HEK293 (cell line): ENCODE measurements at regions not wholly inside any gene's neighbourhood (a gene's known extent, or its start where the extent isn't known, plus 50 kb on each side); places are given as distances from the start of the nearest gene placed in this dataset.

ENCODE experiments used
- CTCF ChIA-PET: fragments of 350-600 bp; formaldehyde crosslinking; extraction: SDS; loops from one replicate; lab custom pipeline; 2021; ENCODE audit warnings: antibody characterized with exemption; lab: Yijun Ruan, JAX
- POLR2A ChIA-PET: fragments of 300-600 bp; formaldehyde crosslinking; extraction: SDS; loops from one replicate; lab custom pipeline; 2020; ENCODE audit warnings: antibody characterized with exemption, inconsistent platforms; lab: Yijun Ruan, JAX
- H3K27ac ChIP-seq: fragments of 200-500 bp; sonication (Bioruptor generic); 2 replicates; pipeline ENCODE4 v1.5.1; 2014; ENCODE audit warnings: low read depth, low read length, control low read depth, inconsistent platforms; ENCODE audit errors: extremely low read depth
- H3K36me3 ChIP-seq, 2 experiments: fragments of 200-500 bp in 1 of 2; sonication (Bioruptor generic) in 1 of 2; 1 replicate in 1 of 2; 2 replicates in 1 of 2; pipeline ENCODE4 v1.5.1; 2014 to 2017; ENCODE audit warnings: inconsistent platforms in 2 of 2, low read length in 2 of 2; ENCODE audit not compliant: control insufficient read depth in 2 of 2, insufficient read depth in 1 of 2
- H3K4me1 ChIP-seq: fragments of 200-500 bp; sonication (Bioruptor generic); 2 replicates; pipeline ENCODE4 v1.5.1; 2014; ENCODE audit warnings: mild to moderate bottlenecking, low read length, inconsistent platforms; ENCODE audit not compliant: control insufficient read depth, insufficient read depth
- H3K4me3 ChIP-seq: 2 replicates; pipeline ENCODE4 v1.5.1; 2011; ENCODE audit warnings: low read depth, mild to moderate bottlenecking, control low read depth, low read length, moderate library complexity
- H3K9me3 ChIP-seq: fragments of 200-500 bp; sonication (Bioruptor generic); 2 replicates; pipeline ENCODE4 v1.5.1; 2014; ENCODE audit warnings: low read depth, low read length, inconsistent platforms; ENCODE audit not compliant: control insufficient read depth, insufficient read depth
- BCL11B ChIP-seq: fragments of 450-650 bp; formaldehyde crosslinking; IDR thresholded peaks from 2 replicates; pipeline ENCODE4 v1.5.1; 2016; ENCODE audit warnings: low read depth, missing biosample characterization, missing genetic modification characterization
- FEZF1 ChIP-seq: fragments of 450-650 bp; formaldehyde crosslinking; IDR thresholded peaks from 2 replicates; pipeline ENCODE4 v1.5.1; 2016; ENCODE audit warnings: missing biosample characterization, missing genetic modification characterization
- GLIS1 ChIP-seq: fragments of 450-650 bp; formaldehyde crosslinking; IDR thresholded peaks from 2 replicates; pipeline ENCODE4 v1.5.1; 2016; ENCODE audit warnings: missing biosample characterization, missing genetic modification characterization
- MYNN ChIP-seq: fragments of 450-650 bp; formaldehyde crosslinking; IDR thresholded peaks from 2 replicates; pipeline ENCODE4 v1.5.1; 2016; ENCODE audit warnings: missing biosample characterization, missing genetic modification characterization, borderline replicate concordance
- YY1 ChIP-seq: fragments of 450-650 bp; formaldehyde crosslinking; IDR thresholded peaks from 2 replicates; pipeline ENCODE4 v1.5.1; 2018; ENCODE audit warnings: missing biosample characterization, missing genetic modification characterization
- YY2 ChIP-seq: fragments of 450-650 bp; formaldehyde crosslinking; IDR thresholded peaks from 2 replicates; pipeline ENCODE4 v1.5.1; 2016; ENCODE audit warnings: missing biosample characterization, missing genetic modification characterization
- ZNF132 ChIP-seq: fragments of 450-650 bp; formaldehyde crosslinking; IDR thresholded peaks from 2 replicates; pipeline ENCODE4 v1.5.1; 2017; ENCODE audit warnings: missing biosample characterization, missing genetic modification characterization, borderline replicate concordance
- ZNF169 ChIP-seq: fragments of 450-650 bp; formaldehyde crosslinking; IDR thresholded peaks from 2 replicates; pipeline ENCODE4 v1.5.1; 2016; ENCODE audit warnings: missing biosample characterization, missing genetic modification characterization
- ZNF175 ChIP-seq: fragments of 450-650 bp; formaldehyde crosslinking; IDR thresholded peaks from 2 replicates; pipeline ENCODE4 v1.5.1; 2016; ENCODE audit warnings: missing biosample characterization, missing genetic modification characterization
- ZNF202 ChIP-seq: fragments of 450-650 bp; formaldehyde crosslinking; IDR thresholded peaks from 2 replicates; pipeline ENCODE4 v1.5.1; 2016; ENCODE audit warnings: missing biosample characterization, missing genetic modification characterization, borderline replicate concordance
- ZNF223 ChIP-seq: fragments of 450-650 bp; formaldehyde crosslinking; IDR thresholded peaks from 2 replicates; pipeline ENCODE4 v1.5.1; 2016; ENCODE audit warnings: missing biosample characterization, missing genetic modification characterization
- ZNF302 ChIP-seq: fragments of 450-650 bp; formaldehyde crosslinking; IDR thresholded peaks from 2 replicates; pipeline ENCODE4 v1.5.1; 2016; ENCODE audit warnings: missing biosample characterization, missing genetic modification characterization, low read depth
- ZNF341 ChIP-seq: fragments of 450-650 bp; formaldehyde crosslinking; IDR thresholded peaks from 2 replicates; pipeline ENCODE4; 2016; ENCODE audit warnings: low read depth, missing biosample characterization, missing genetic modification characterization
- ZNF433 ChIP-seq: fragments of 450-650 bp; formaldehyde crosslinking; IDR thresholded peaks from 2 replicates; pipeline ENCODE4 v1.5.1; 2016; ENCODE audit warnings: missing biosample characterization, missing genetic modification characterization, low read depth
- ZNF530 ChIP-seq: fragments of 450-650 bp; formaldehyde crosslinking; IDR thresholded peaks from 2 replicates; pipeline ENCODE4 v1.5.1; 2016; ENCODE audit warnings: low read depth, missing biosample characterization, missing genetic modification characterization
- ZNF596 ChIP-seq: fragments of 450-650 bp; IDR thresholded peaks from 2 replicates; pipeline ENCODE4 v1.5.0; 2018; ENCODE audit warnings: missing biosample characterization, mild to moderate bottlenecking, missing genetic modification characterization, moderate library complexity
- ZNF626 ChIP-seq: fragments of 450-650 bp; sonication (Bioruptor Pico); formaldehyde crosslinking; IDR thresholded peaks from 2 replicates; pipeline ENCODE4 v1.5.1; 2018; ENCODE audit warnings: missing biosample characterization, missing genetic modification characterization, inconsistent platforms
- ZNF664 ChIP-seq: fragments of 450-650 bp; formaldehyde crosslinking; IDR thresholded peaks from 2 replicates; pipeline ENCODE4 v1.5.1; 2016; ENCODE audit warnings: missing biosample characterization, missing genetic modification characterization
- ZNF670 ChIP-seq: fragments of 450-650 bp; formaldehyde crosslinking; IDR thresholded peaks from 2 replicates; pipeline ENCODE4 v1.5.1; 2016; ENCODE audit warnings: missing biosample characterization, missing genetic modification characterization, low read depth
- ZNF830 ChIP-seq: fragments of 450-650 bp; IDR thresholded peaks from 2 replicates; pipeline ENCODE4 v1.5.0; 2018; ENCODE audit warnings: missing biosample characterization, missing genetic modification characterization, low read depth, mild to moderate bottlenecking, moderate library complexity
- ZSCAN16 ChIP-seq: fragments of 450-650 bp; formaldehyde crosslinking; IDR thresholded peaks from 2 replicates; pipeline ENCODE4 v1.5.1; 2016; ENCODE audit warnings: missing biosample characterization, missing genetic modification characterization
- TF ChIP-seq, protein P1 (sequence below): fragments of 450-650 bp; formaldehyde crosslinking; IDR thresholded peaks from 2 replicates; pipeline ENCODE4 v1.5.1; 2016; ENCODE audit warnings: missing biosample characterization, missing genetic modification characterization
- TF ChIP-seq, protein P2 (sequence below): fragments of 450-650 bp; formaldehyde crosslinking; IDR thresholded peaks from 2 replicates; pipeline ENCODE4 v1.5.1; 2016; ENCODE audit warnings: missing biosample characterization, missing genetic modification characterization
- TF ChIP-seq, protein P3 (sequence below): fragments of 450-650 bp; formaldehyde crosslinking; IDR thresholded peaks from 2 replicates; pipeline ENCODE4 v1.5.1; 2016; ENCODE audit warnings: missing biosample characterization, missing genetic modification characterization
- TF ChIP-seq, protein P4 (sequence below): fragments of 450-650 bp; IDR thresholded peaks from 2 replicates; pipeline ENCODE4 v1.5.1; 2018; ENCODE audit warnings: missing biosample characterization, missing genetic modification characterization
- TF ChIP-seq, protein P5 (sequence below): fragments of 450-650 bp; formaldehyde crosslinking; IDR thresholded peaks from 2 replicates; pipeline ENCODE4 v1.5.1; 2016; ENCODE audit warnings: missing biosample characterization, missing genetic modification characterization

DNA sequence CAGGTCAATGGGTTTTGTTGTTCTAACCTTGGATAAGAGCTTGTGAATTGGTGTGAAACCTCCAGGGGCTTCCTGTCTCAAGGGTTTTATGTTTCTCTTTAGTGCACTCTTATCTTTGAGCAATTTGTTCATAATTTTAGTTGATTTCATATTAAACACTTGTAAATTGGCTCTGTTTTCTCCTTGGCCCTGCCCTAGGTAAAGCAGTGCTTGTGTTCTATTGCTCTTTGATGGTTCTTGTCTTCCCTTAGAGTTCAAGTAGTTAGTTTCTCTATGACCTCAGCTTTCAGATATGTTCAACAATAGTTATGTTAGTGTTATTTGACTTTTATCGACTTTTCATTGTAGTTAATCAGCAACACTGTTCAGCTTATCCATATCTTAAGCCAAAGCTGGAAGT is 566.4 kb upstream of the POT1 start:
- POLR2A ChIA-PET, result no interaction called here
- Histone ChIP-seq H3K27ac (no peak overlapping the region), H3K4me1 (no peaks in the 10 kb centered on the region), H3K4me3 (no peak overlapping the region), H3K36me3 (no peaks in the 10 kb centered on the region), H3K9me3 (no peaks in the 10 kb centered on the region)
- CTCF ChIA-PET, result no interaction called here
- TF ChIP-seq, protein P1, sequence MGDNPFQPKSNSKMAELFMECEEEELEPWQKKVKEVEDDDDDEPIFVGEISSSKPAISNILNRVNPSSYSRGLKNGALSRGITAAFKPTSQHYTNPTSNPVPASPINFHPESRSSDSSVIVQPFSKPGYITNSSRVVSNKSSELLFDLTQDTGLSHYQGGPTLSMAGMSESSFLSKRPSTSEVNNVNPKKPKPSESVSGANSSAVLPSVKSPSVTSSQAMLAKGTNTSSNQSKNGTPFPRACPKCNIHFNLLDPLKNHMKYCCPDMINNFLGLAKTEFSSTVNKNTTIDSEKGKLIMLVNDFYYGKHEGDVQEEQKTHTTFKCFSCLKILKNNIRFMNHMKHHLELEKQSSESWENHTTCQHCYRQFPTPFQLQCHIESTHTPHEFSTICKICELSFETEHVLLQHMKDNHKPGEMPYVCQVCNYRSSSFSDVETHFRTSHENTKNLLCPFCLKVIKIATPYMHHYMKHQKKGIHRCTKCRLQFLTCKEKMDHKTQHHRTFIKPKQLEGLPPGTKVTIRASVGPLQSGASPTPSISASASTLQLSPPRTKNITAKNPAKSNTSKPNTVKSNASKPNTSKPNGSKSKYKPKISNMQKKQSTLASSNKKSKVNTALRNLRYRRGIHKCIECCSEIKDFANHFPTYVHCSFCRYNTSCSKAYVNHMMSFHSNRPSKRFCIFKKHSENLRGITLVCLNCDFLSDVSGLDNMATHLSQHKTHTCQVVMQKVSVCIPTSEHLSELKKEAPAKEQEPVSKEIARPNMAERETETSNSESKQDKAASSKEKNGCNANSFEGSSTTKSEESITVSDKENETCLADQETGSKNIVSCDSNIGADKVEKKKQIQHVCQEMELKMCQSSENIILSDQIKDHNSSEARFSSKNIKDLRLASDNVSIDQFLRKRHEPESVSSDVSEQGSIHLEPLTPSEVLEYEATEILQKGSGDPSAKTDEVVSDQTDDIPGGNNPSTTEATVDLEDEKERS (tag by site-specific recombination), result no peak
- TF ChIP-seq, protein P2, sequence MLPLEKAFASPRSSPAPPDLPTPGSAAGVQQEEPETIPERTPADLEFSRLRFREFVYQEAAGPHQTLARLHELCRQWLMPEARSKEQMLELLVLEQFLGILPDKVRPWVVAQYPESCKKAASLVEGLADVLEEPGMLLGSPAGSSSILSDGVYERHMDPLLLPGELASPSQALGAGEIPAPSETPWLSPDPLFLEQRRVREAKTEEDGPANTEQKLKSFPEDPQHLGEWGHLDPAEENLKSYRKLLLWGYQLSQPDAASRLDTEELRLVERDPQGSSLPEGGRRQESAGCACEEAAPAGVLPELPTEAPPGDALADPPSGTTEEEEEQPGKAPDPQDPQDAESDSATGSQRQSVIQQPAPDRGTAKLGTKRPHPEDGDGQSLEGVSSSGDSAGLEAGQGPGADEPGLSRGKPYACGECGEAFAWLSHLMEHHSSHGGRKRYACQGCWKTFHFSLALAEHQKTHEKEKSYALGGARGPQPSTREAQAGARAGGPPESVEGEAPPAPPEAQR (tag by site-specific recombination), result no peak
- TF ChIP-seq ZNF530 (tag by site-specific recombination), result no peak
- no peak for TF ChIP-seq ZNF626
- no peak for TF ChIP-seq ZNF302 (tag by site-specific recombination)
- no peak for TF ChIP-seq YY2 (tag by site-specific recombination)
- no peak for TF ChIP-seq ZNF202
- no peak for TF ChIP-seq ZNF132
- TF ChIP-seq, protein P3, sequence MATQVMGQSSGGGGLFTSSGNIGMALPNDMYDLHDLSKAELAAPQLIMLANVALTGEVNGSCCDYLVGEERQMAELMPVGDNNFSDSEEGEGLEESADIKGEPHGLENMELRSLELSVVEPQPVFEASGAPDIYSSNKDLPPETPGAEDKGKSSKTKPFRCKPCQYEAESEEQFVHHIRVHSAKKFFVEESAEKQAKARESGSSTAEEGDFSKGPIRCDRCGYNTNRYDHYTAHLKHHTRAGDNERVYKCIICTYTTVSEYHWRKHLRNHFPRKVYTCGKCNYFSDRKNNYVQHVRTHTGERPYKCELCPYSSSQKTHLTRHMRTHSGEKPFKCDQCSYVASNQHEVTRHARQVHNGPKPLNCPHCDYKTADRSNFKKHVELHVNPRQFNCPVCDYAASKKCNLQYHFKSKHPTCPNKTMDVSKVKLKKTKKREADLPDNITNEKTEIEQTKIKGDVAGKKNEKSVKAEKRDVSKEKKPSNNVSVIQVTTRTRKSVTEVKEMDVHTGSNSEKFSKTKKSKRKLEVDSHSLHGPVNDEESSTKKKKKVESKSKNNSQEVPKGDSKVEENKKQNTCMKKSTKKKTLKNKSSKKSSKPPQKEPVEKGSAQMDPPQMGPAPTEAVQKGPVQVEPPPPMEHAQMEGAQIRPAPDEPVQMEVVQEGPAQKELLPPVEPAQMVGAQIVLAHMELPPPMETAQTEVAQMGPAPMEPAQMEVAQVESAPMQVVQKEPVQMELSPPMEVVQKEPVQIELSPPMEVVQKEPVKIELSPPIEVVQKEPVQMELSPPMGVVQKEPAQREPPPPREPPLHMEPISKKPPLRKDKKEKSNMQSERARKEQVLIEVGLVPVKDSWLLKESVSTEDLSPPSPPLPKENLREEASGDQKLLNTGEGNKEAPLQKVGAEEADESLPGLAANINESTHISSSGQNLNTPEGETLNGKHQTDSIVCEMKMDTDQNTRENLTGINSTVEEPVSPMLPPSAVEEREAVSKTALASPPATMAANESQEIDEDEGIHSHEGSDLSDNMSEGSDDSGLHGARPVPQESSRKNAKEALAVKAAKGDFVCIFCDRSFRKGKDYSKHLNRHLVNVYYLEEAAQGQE (tag by site-specific recombination), result no peak
- TF ChIP-seq, protein P4, sequence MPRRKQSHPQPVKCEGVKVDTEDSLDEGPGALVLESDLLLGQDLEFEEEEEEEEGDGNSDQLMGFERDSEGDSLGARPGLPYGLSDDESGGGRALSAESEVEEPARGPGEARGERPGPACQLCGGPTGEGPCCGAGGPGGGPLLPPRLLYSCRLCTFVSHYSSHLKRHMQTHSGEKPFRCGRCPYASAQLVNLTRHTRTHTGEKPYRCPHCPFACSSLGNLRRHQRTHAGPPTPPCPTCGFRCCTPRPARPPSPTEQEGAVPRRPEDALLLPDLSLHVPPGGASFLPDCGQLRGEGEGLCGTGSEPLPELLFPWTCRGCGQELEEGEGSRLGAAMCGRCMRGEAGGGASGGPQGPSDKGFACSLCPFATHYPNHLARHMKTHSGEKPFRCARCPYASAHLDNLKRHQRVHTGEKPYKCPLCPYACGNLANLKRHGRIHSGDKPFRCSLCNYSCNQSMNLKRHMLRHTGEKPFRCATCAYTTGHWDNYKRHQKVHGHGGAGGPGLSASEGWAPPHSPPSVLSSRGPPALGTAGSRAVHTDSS (tag by site-specific recombination), result no peak

DNA sequence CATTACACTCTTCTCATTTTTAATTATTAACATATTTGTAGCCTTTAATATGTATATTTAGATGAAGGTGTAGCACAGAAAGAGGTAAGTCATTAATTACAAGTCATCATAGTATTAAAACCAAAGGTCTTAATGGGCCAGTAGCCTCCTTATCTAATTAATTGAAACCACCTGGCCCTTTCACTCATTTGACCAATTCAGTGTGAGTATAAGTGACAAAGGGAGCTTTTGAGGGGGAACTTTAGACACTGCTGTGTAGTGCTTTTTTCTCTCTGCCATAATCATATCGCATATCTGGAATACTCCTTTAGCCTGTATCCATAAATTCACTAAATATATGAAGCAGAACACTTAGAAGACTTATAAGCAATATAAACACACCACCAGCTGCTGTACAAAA is 562.9 kb upstream of the POT1 start:
- Histone ChIP-seq H3K27ac (no peak overlapping the region), H3K9me3 (no peaks in the 10 kb centered on the region), H3K4me1 (no peaks in the 10 kb centered on the region), H3K4me3 (no peak overlapping the region), H3K36me3 (no peaks in the 10 kb centered on the region)
- CTCF ChIA-PET, result interaction anchor here (0.6 kb wide), 2 partner anchors 11 to 64 kb away, joined by 4 read pairs; no protein-coding TSS in a partner anchor
- POLR2A ChIA-PET, result no interaction called here
- no peak for TF ChIP-seq ZNF341 (tag by site-specific recombination)
- TF ChIP-seq ZNF433 (tag by site-specific recombination), result no peak
- no peak for TF ChIP-seq FEZF1 (tag by site-specific recombination)
- no peak for TF ChIP-seq MYNN (tag by site-specific recombination)
- no peak for TF ChIP-seq ZNF670 (tag by site-specific recombination)
- TF ChIP-seq, protein P5, sequence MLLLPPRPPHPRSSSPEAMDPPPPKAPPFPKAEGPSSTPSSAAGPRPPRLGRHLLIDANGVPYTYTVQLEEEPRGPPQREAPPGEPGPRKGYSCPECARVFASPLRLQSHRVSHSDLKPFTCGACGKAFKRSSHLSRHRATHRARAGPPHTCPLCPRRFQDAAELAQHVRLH, result no peak
- TF ChIP-seq YY1 (tag by site-specific recombination), result no peak
- TF ChIP-seq ZSCAN16 (tag by site-specific recombination), result no peak
- no peak for TF ChIP-seq ZNF223
- TF ChIP-seq ZNF830 (tag by site-specific recombination), result no peak
- no peak for TF ChIP-seq ZNF596 (tag by site-specific recombination)
- no peak for TF ChIP-seq ZNF169
- TF ChIP-seq ZNF175 (tag by site-specific recombination), result no peak
- TF ChIP-seq ZNF664 (tag by site-specific recombination), result no peak
- no peak for TF ChIP-seq GLIS1 (tag by site-specific recombination)
- TF ChIP-seq BCL11B (tag by site-specific recombination), result no peak
- TF ChIP-seq, all 188 proteins: peak for 0
